AG09309 (cell line): ENCODE measurements at regions not wholly inside any gene's neighbourhood (a gene's known extent, or its start where the extent isn't known, plus 50 kb on each side); places are given as distances from the start of the nearest gene placed in this dataset.

Experiments used
- DNase-seq: peaks from one replicate; pipeline ENCODE4 v3.0.0-alpha.2; 2010; ENCODE audit warnings: low read depth
- H3K4me3 ChIP-seq: 2 replicates; pipeline ENCODE4 v1.5.1; 2011; ENCODE audit warnings: mild to moderate bottlenecking, low read depth, low read length, moderate library complexity; ENCODE audit not compliant: control insufficient read depth
- CTCF ChIP-seq: IDR thresholded peaks from 2 replicates; pipeline ENCODE4 v1.5.1; 2011; ENCODE audit warnings: mild to moderate bottlenecking, low read depth, low read length, inconsistent platforms; ENCODE audit not compliant: insufficient read depth, control insufficient read depth; ENCODE audit errors: missing control alignments

GRCh38 chr17:20920095-20920814 lies 122.6 kb downstream of the USP22 start:
- no peak overlapping the region for H3K4me3 ChIP-seq
- no peak for TF ChIP-seq CTCF

DNA sequence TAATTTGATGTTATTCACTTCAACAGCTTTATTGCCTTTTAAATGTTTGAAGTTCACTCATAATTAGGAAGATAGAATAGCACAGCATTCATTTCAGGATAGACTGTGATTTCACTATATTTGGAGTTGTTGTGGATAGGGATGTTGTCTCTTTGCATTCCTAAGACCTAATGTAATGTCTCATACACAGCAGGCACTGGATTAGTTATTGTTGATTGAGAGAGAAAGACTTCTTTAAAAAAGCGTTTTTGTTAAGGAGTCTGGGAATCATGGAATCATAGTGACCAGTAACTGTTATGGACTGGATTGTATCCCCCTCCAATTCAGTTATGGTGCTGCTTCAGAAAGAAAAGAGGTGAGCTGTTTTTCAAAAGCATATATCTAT lies 122.0 kb downstream of the USP22 start:
- DNase-seq: no peak
- no peak overlapping the region for H3K4me3 ChIP-seq
- TF ChIP-seq CTCF: no peak

More at GRCh38 chr17:20920095-20920814, 122.6 kb downstream of the USP22 start:
- DNase-seq: no peak

DNA sequence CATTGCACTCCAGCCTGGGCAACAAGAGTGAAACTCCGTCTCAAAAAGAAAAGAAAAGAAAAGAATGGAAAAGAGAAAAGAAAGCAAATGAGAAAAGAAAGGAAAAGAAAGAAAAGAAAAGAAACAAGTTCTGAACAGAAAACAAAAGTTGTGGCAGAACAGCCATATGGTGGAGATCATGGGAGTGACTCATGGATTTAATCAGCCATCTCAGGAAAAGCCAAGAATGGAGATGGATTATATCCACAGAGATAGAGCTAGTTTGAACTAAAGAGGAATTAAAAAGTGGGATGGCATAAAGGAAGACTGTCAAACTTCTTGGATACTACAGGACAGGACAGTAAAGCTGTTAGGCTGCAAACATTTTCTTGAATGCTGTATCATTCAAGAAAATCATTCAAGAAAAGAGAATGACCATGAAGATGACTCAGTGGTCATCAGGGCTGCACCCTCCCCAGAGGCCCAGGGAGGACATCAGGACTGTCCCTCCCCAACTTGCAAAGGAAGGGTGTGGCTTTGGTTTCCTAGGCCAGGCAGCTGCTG lies 120.6 kb downstream of the USP22 start:
- TF ChIP-seq CTCF: no peak
- no peak for DNase-seq
- H3K4me3 ChIP-seq: no peak overlapping the region

DNA sequence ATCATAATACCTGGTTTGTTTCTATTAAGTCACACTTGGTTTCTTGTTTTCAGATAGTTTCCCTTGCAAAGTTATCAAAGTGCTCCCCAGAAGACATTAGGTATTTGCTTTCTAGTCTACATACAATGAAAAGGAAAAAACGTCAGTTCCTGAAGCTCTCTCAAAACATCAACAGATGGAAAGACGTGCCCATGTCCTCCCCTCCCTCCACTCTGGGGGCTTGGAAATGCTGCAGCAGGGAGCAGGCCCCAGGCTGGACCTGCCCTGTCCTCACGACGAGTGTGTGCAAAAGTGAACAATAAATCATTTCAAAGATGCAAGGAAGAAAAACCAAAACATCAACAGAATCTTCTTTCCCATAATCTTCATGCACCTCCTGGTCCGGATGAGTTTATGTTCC lies 118.5 kb downstream of the USP22 start:
- no peak overlapping the region for H3K4me3 ChIP-seq
- TF ChIP-seq CTCF: no peak
- no peak for DNase-seq

DNA sequence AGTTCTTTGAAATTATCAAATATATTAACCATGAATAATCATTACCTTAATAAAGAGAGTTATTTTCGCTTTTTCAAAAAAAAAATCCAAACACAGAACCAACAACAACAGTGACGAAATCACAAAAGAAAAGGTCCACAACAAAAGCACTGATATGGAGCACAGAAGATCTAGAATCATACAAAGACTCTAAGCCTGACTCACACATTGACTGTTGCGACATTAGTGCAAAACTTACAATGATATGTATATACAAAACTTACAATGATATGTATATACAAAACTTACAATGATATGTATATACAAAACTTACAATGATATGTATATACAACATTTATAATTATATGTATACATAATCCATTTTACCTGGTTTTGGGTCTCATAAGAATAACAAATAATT lies 117.7 kb downstream of the USP22 start:
- no peak overlapping the region for H3K4me3 ChIP-seq
- no peak for TF ChIP-seq CTCF
- DNase-seq: no peak

GRCh38 chr17:20925954-20926353 lies 116.9 kb downstream of the USP22 start:
- TF ChIP-seq CTCF: no peak
- no peak for DNase-seq
- no peak overlapping the region for H3K4me3 ChIP-seq
